ENCODE measurements at regions not wholly inside any gene's neighbourhood (a gene's known extent, or its start where the extent isn't known, plus 50 kb on each side); places are given as distances from the start of the nearest gene placed in this dataset.

- Histone ChIP-seq H3K9me3 (ENCODE audit: control insufficient read depth, insufficient read depth, low read length) (no peaks in the 10 kb centered on the region), H3K27me3 (ENCODE audit: control insufficient read depth, insufficient read depth, low read length) (no peaks in the 10 kb centered on the region), H3K4me3 (ENCODE audit: low read depth, low read length) (no peak overlapping the region), H3K27ac (ENCODE audit: low read depth, low read length) (no peak overlapping the region)
- ChIA-PET POLR2A (interaction anchor here (0.6 kb wide), 2 partner anchors 29 to 39 kb away, joined by 3 read pairs; no protein-coding TSS in a partner anchor), CTCF (interaction anchor here (1.2 kb wide), 1 partner anchor 45 kb away, joined by 3 read pairs; no protein-coding TSS in a partner anchor)
- no peak for TF ChIP-seq CTCF (IDR thresholded peaks at IDR 0.05; ENCODE audit: low read depth, low read length)
- DNase-seq (ENCODE audit: low read depth, low spot score) = no peak
Observed at GRCh38 chr6:132892929-132893771, 78.8 kb downstream of the RPS12 start.

DNA sequence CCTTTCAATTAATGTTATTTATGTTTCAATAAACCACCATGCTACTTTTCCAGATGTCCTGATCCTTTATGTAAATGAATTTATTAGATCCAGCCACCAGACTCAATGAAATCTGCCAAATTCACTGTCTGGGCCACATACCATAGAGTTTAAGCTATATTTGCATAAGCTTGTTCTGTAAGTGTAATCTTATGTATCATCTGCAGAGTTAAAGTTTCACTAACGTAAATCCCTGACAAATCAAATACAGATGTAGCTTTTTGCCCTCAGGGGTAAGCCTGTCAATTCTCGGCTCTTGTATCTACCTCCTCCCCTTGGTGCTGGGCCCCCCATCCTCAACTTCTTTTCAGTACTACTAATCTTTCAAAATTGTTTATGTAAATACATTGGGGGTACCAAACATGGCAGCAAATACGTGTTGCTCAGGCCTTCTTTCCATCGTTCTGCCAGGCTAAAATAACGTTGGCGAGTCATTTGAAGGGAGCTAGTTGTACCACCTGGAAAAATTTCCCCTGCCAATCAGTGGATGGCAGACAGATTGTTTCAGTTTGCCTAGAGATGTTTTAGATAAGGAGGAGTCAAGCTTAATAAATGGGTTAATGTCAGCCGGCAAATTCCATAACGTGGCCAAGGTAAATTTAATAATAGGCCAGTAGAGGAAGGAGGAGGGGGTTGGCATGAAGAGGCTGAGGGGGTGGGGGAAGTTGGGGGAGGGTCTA is 79.6 kb downstream of the RPS12 start:
- Histone ChIP-seq H3K9me3 (ENCODE audit: control insufficient read depth, insufficient read depth, low read length) (no peaks in the 10 kb centered on the region), H3K4me3 (ENCODE audit: low read depth, low read length) (no peak overlapping the region), H3K27me3 (ENCODE audit: control insufficient read depth, insufficient read depth, low read length) (no peaks in the 10 kb centered on the region), H3K27ac (ENCODE audit: low read depth, low read length) (no peak overlapping the region)
- POLR2A ChIA-PET = interaction anchor here (0.6 kb wide), 1 partner anchor 38 kb away, joined by 3 read pairs; no protein-coding TSS in a partner anchor
- CTCF ChIA-PET = interaction anchor here (1.2 kb wide), 1 partner anchor 44 kb away, joined by 3 read pairs; no protein-coding TSS in a partner anchor
- TF ChIP-seq CTCF (IDR thresholded peaks at IDR 0.05; ENCODE audit: low read depth, low read length) = no peak
- no peak for DNase-seq (ENCODE audit: low read depth, low spot score)

GRCh38 chr6:132898376-132898775 is 84.0 kb downstream of the RPS12 start:
- POLR2A ChIA-PET = no interaction called here
- no peak for TF ChIP-seq CTCF (IDR thresholded peaks at IDR 0.05; ENCODE audit: low read depth, low read length)
- Histone ChIP-seq H3K4me3 (ENCODE audit: low read depth, low read length) (no peak overlapping the region), H3K9me3 (ENCODE audit: control insufficient read depth, insufficient read depth, low read length) (no peaks in the 10 kb centered on the region), H3K27ac (ENCODE audit: low read depth, low read length) (no peak overlapping the region), H3K27me3 (ENCODE audit: control insufficient read depth, insufficient read depth, low read length) (no peaks in the 10 kb centered on the region)
- no peak for DNase-seq (ENCODE audit: low read depth, low spot score)
- CTCF ChIA-PET = no interaction called here

GRCh38 chr6:132900849-132901248 is 86.5 kb downstream of the RPS12 start:
- Histone ChIP-seq H3K27ac (ENCODE audit: low read depth, low read length) (no peak overlapping the region), H3K9me3 (ENCODE audit: control insufficient read depth, insufficient read depth, low read length) (peaks cover 3% of the 10 kb centered on the region; the same call in 1 of the 2 replicates), H3K4me3 (ENCODE audit: low read depth, low read length) (no peak overlapping the region), H3K27me3 (ENCODE audit: control insufficient read depth, insufficient read depth, low read length) (no peaks in the 10 kb centered on the region)
- ChIA-PET CTCF (interaction anchor here (0.6 kb wide), 1 partner anchor 414 kb away, joined by 3 read pairs; no protein-coding TSS in a partner anchor), POLR2A (no interaction called here)
- DNase-seq (ENCODE audit: low read depth, low spot score) = no peak
- TF ChIP-seq CTCF (IDR thresholded peaks at IDR 0.05; ENCODE audit: low read depth, low read length) = no peak

DNA sequence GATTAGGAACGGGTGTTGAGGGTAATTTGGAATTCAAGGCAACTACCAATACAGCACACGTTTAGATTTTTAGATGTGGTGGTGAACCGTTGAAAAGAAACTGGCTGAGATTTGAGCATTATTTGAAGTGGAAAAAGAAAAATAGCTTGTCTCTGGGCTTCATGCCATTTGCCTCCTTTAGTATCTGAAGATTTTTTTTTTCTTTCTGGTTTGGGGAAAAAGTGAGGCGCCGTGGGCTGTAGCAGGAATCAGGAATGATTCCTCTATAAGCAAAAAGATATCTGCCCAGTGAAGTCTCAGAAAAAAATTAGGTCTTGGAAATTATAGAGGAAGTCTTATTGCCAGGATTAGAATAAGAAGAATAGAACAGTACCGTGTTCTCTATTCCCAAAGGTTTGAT is 88.5 kb downstream of the RPS12 start:
- H3K27me3 ChIP-seq (ENCODE audit: control insufficient read depth, insufficient read depth, low read length) = no peaks in the 10 kb centered on the region
- DNase-seq (ENCODE audit: low read depth, low spot score) = no peak
- POLR2A ChIA-PET = no interaction called here
- no peak for TF ChIP-seq CTCF (IDR thresholded peaks at IDR 0.05; ENCODE audit: low read depth, low read length)
- H3K27ac ChIP-seq (ENCODE audit: low read depth, low read length) = no peak overlapping the region
- CTCF ChIA-PET = no interaction called here
- peaks cover 3% of the 10 kb centered on the region; the same call in 1 of the 2 replicates for H3K9me3 ChIP-seq (ENCODE audit: control insufficient read depth, insufficient read depth, low read length)
- no peak overlapping the region for H3K4me3 ChIP-seq (ENCODE audit: low read depth, low read length)

Data from AG04450 (cell line).